Muscle of leg (tissue), 3 donors: ENCODE measurements at regions not wholly inside any gene's neighbourhood (a gene's known extent, or its start where the extent isn't known, plus 50 kb on each side); places are given as distances from the start of the nearest gene placed in this dataset.
A peak's percentile ranks its signal among the peaks of the same experiment; 100 is the strongest.

Source experiments
- DNase-seq: peaks from one replicate; pipeline ENCODE4 v3.0.0; 2013
- H3K27ac ChIP-seq: one replicate; pipeline ENCODE4 v1.5.1; 2013; ENCODE audit warnings: mild to moderate bottlenecking, low read length, control low read depth
- H3K27me3 ChIP-seq: one replicate; pipeline ENCODE4 v1.6.1; 2013; ENCODE audit warnings: low read length; ENCODE audit not compliant: control insufficient read depth, insufficient read depth
- H3K36me3 ChIP-seq: one replicate; pipeline ENCODE4 v1.6.1; 2013; ENCODE audit warnings: low read length; ENCODE audit not compliant: control insufficient read depth, insufficient read depth
- H3K4me1 ChIP-seq: one replicate; pipeline ENCODE4 v1.6.1; 2013; ENCODE audit warnings: low read length; ENCODE audit not compliant: control insufficient read depth, insufficient read depth
- H3K4me3 ChIP-seq: one replicate; pipeline ENCODE4 v1.5.1; 2013; ENCODE audit warnings: low read length, control low read depth
- H3K9me3 ChIP-seq: replicated peaks from 2 replicates; pipeline ENCODE4 v1.6.1; 2013; ENCODE audit warnings: low read depth, low read length; ENCODE audit not compliant: control insufficient read depth
- WGBS: methylation state at CpG from one replicate; pipeline ENCODE4 v1.1.5; 2013; ENCODE audit warnings: missing lambda C conversion rate; ENCODE audit not compliant: insufficient coverage; 5-methylcytosine and 5-hydroxymethylcytosine counted together

DNA sequence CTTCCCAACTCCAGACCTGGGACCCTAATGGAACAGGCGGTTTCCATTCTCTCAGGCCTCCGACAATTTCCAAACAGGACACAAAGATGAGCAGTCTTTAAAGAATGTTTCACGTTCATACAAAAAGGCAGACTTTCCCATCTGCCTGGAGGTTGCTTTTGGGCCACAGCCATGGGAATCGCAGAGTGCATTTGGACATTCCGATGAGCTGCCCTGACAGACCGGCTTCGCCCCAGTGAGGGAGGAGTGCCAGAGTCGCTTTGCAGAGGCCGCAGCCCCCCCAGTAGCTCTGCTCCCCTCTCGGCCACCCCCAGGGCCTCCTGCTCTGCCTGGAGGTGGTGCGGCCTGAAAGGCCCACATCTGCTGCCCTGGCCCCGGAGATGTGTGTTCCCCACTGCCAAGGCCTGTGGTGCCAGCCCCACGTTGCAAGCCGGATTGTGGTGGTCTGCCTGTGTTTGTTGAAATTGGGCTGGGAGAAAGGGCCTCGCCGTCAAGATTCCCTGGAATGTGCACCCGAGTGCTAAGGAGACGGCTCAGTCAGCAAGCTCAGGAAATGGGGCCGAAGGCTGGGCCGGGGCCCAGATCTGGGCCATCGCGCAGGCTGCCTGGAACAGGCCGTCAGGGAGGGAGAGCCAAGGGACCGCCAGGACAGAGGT is 89.8 kb downstream of the C16orf95 start:
- Histone ChIP-seq H3K4me3 (no peak overlapping the region), H3K4me1 (peaks cover 3% of the 10 kb centered on the region), H3K36me3 (no peaks in the 10 kb centered on the region), H3K9me3 (peaks cover 6% of the 10 kb centered on the region), H3K27ac (peak overlapping the region; percentile 83), H3K27me3 (peaks cover 7% of the 10 kb centered on the region)
- WGBS, result 37% methylated on average over 18 of the region's 24 CpGs
- peak; percentile 85 for DNase-seq

GRCh38 chr16:87228363-87228762 is 88.8 kb downstream of the C16orf95 start:
- Histone ChIP-seq H3K9me3 (peaks cover 7% of the 10 kb centered on the region), H3K27ac (no peak overlapping the region), H3K27me3 (peaks cover 7% of the 10 kb centered on the region), H3K36me3 (no peaks in the 10 kb centered on the region), H3K4me3 (no peak overlapping the region), H3K4me1 (peaks cover 3% of the 10 kb centered on the region)
- WGBS, result 88% methylated on average over 7 of the region's 8 CpGs
- DNase-seq, result no peak

GRCh38 chr16:87229230-87230188 is 87.7 kb downstream of the C16orf95 start:
- 93% methylated on average over 9 of the region's 18 CpGs for WGBS
- H3K27me3 ChIP-seq, result peaks cover 12% of the 10 kb centered on the region
- no peak overlapping the region for H3K27ac ChIP-seq
- no peak for DNase-seq
- no peak overlapping the region for H3K4me3 ChIP-seq
- H3K36me3 ChIP-seq, result no peaks in the 10 kb centered on the region
- peaks cover 8% of the 10 kb centered on the region for H3K4me1 ChIP-seq
- H3K9me3 ChIP-seq, result peaks cover 7% of the 10 kb centered on the region

GRCh38 chr16:87230571-87230970 is 86.6 kb downstream of the C16orf95 start:
- Histone ChIP-seq H3K4me3 (no peak overlapping the region), H3K9me3 (peaks cover 7% of the 10 kb centered on the region), H3K27me3 (peaks cover 19% of the 10 kb centered on the region), H3K4me1 (peaks cover 11% of the 10 kb centered on the region), H3K36me3 (no peaks in the 10 kb centered on the region), H3K27ac (no peak overlapping the region)
- 33% methylated on average over 1 of the region's 4 CpGs for WGBS
- DNase-seq, result peak; percentile 84

DNA sequence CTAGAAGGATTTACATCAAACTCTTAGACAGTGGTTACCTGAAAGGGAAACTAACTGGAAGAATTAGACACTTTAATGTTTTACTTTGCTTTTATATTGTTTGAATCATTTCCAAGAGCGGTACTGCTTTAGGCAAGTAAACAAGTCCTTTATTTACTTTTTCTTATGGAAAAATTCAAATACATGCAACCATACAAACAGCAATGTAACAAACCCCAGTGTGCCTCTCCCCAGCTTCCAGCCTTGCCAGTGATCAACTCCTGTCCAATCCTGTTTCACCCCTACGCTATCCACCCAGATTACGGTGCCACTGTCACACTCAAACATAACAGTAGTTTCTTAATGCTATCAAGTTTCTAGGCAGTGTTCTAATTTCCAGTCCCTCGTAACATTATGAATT is 85.9 kb downstream of the C16orf95 start:
- no peak for DNase-seq
- Histone ChIP-seq H3K36me3 (no peaks in the 10 kb centered on the region), H3K9me3 (peaks cover 7% of the 10 kb centered on the region), H3K4me3 (no peak overlapping the region), H3K4me1 (peaks cover 11% of the 10 kb centered on the region), H3K27me3 (peaks cover 20% of the 10 kb centered on the region), H3K27ac (no peak overlapping the region)
- WGBS, result 100% methylated on average over 1 of the region's 4 CpGs

DNA sequence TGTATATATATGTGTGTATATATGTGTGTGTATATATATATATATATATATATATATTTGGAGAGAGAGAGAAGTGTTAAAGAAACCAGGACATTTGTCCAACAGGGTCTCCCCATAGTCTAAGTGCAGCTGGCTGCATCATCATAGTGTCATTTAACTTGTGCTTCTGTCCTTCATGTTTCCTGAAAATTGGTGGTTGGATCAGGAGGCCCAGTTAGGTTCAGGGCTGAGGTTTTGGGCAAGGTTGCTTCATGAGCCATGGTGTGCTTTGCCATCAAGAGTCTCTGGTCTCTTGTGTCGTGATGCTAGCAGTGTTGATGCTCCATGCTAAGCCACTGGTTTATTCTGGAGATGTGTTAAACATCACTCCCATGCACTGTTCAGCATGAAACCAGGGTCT is 85.3 kb downstream of the C16orf95 start:
- Histone ChIP-seq H3K27ac (no peak overlapping the region), H3K9me3 (peaks cover 7% of the 10 kb centered on the region), H3K36me3 (no peaks in the 10 kb centered on the region), H3K4me1 (peaks cover 11% of the 10 kb centered on the region), H3K27me3 (peaks cover 20% of the 10 kb centered on the region), H3K4me3 (no peak overlapping the region)
- WGBS, result 100% methylated on average over 1 of the region's 1 CpG
- DNase-seq, result no peak

- H3K27me3 ChIP-seq, result peaks cover 20% of the 10 kb centered on the region
- no peak overlapping the region for H3K27ac ChIP-seq
- peaks cover 8% of the 10 kb centered on the region for H3K4me1 ChIP-seq
- no peak overlapping the region for H3K4me3 ChIP-seq
- peak; percentile 40 for DNase-seq
- 49% methylated on average over 8 of the region's 10 CpGs for WGBS
- no peaks in the 10 kb centered on the region for H3K36me3 ChIP-seq
- H3K9me3 ChIP-seq, result peaks cover 7% of the 10 kb centered on the region
Measured at GRCh38 chr16:87233928-87234327, 83.3 kb downstream of the C16orf95 start.

DNA sequence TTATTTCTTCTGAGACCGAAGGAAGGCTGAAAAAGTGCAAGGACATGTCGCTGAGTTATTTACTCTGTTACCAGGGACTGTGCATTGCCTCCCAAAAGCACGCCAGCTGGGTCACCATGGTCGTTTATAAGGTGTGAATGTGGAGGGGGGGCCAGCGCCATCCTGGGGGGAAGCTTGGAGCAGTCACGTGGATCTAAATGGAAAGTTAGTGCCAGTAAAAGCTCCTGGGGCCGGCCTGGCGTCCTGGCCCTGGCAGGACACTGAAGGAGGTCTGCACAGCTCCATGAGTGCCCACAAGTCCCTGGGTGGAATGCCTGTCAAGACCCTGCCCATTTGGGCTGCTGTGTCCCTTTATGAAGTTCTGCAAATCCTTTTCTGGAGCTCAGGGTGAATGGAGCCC is 82.6 kb downstream of the C16orf95 start:
- Histone ChIP-seq H3K27me3 (peaks cover 20% of the 10 kb centered on the region), H3K27ac (no peak overlapping the region), H3K9me3 (peaks cover 7% of the 10 kb centered on the region), H3K36me3 (no peaks in the 10 kb centered on the region), H3K4me1 (peaks cover 8% of the 10 kb centered on the region), H3K4me3 (no peak overlapping the region)
- 49% methylated on average over 8 of the region's 8 CpGs for WGBS
- no peak for DNase-seq

GRCh38 chr16:87235810-87236515 is 81.2 kb downstream of the C16orf95 start:
- peaks cover 19% of the 10 kb centered on the region for H3K27me3 ChIP-seq
- WGBS, result 65% methylated on average over 12 of the region's 15 CpGs
- DNase-seq, result no peak

More at GRCh38 chr16:87235810-87236515, 81.2 kb downstream of the C16orf95 start:
- H3K9me3 ChIP-seq, result peaks cover 7% of the 10 kb centered on the region
- H3K36me3 ChIP-seq, result no peaks in the 10 kb centered on the region
- H3K4me1 ChIP-seq, result peaks cover 8% of the 10 kb centered on the region
- H3K27ac ChIP-seq, result no peak overlapping the region
- no peak overlapping the region for H3K4me3 ChIP-seq
